HEK293 (cell line): ENCODE measurements at regions not wholly inside any gene's neighbourhood (a gene's known extent, or its start where the extent isn't known, plus 50 kb on each side); places are given as distances from the start of the nearest gene placed in this dataset.

Experiments
- GLI2 ChIP-seq: fragments of 450-650 bp; formaldehyde crosslinking; IDR thresholded peaks from 2 replicates; pipeline ENCODE4; 2017; ENCODE audit warnings: missing biosample characterization, missing genetic modification characterization, low read depth, borderline replicate concordance
- GLIS1 ChIP-seq: fragments of 450-650 bp; formaldehyde crosslinking; IDR thresholded peaks from 2 replicates; pipeline ENCODE4 v1.5.1; 2016; ENCODE audit warnings: missing biosample characterization, missing genetic modification characterization
- HIC1 ChIP-seq: fragments of 450-650 bp; formaldehyde crosslinking; IDR thresholded peaks from 2 replicates; pipeline ENCODE4 v1.5.1; 2016; ENCODE audit warnings: missing biosample characterization, missing genetic modification characterization
- KLF9 ChIP-seq: fragments of 450-650 bp; formaldehyde crosslinking; IDR thresholded peaks from 2 replicates; pipeline ENCODE4 v1.5.1; 2016; ENCODE audit warnings: missing biosample characterization, missing genetic modification characterization, low read depth
- PBX3 ChIP-seq: sonication (generic); formaldehyde crosslinking; IDR thresholded peaks from 2 replicates; pipeline ENCODE4 v1.8.1; 2022; ENCODE audit warnings: mild to moderate bottlenecking, moderate library complexity, missing genetic modification reagents
- REPIN1 ChIP-seq: fragments of 450-650 bp; formaldehyde crosslinking; IDR thresholded peaks from 2 replicates; pipeline ENCODE4 v1.5.1; 2017; ENCODE audit warnings: missing biosample characterization, missing genetic modification characterization, low read depth
- ZEB2 ChIP-seq: fragments of 450-650 bp; formaldehyde crosslinking; IDR thresholded peaks from 2 replicates; pipeline ENCODE4 v1.5.1; 2016; ENCODE audit warnings: missing biosample characterization, missing genetic modification characterization
- ZFP3 ChIP-seq: fragments of 450-650 bp; formaldehyde crosslinking; IDR thresholded peaks from 2 replicates; pipeline ENCODE4 v1.5.1; 2016; ENCODE audit warnings: low read depth, missing biosample characterization, missing genetic modification characterization
- ZNF112 ChIP-seq: fragments of 450-650 bp; formaldehyde crosslinking; IDR thresholded peaks from 2 replicates; pipeline ENCODE4 v1.5.0; 2017; ENCODE audit warnings: missing biosample characterization, missing genetic modification characterization
- ZNF169 ChIP-seq: fragments of 450-650 bp; formaldehyde crosslinking; IDR thresholded peaks from 2 replicates; pipeline ENCODE4 v1.5.1; 2016; ENCODE audit warnings: missing biosample characterization, missing genetic modification characterization
- ZNF174 ChIP-seq: fragments of 450-650 bp; formaldehyde crosslinking; IDR thresholded peaks from 2 replicates; pipeline ENCODE4 v1.5.0; 2017; ENCODE audit warnings: missing biosample characterization, mild to moderate bottlenecking, missing genetic modification characterization
- ZNF221 ChIP-seq: fragments of 450-650 bp; formaldehyde crosslinking; IDR thresholded peaks from 2 replicates; pipeline ENCODE4 v1.5.1; 2017; ENCODE audit warnings: missing biosample characterization, missing genetic modification characterization, borderline replicate concordance
- ZNF266 ChIP-seq: fragments of 450-650 bp; formaldehyde crosslinking; IDR thresholded peaks from 2 replicates; pipeline ENCODE4 v1.5.1; 2016; ENCODE audit warnings: missing biosample characterization, missing genetic modification characterization, low read depth
- ZNF292 ChIP-seq: fragments of 450-650 bp; formaldehyde crosslinking; IDR thresholded peaks from 2 replicates; pipeline ENCODE4 v1.5.1; 2016; ENCODE audit warnings: low read depth, missing biosample characterization, missing genetic modification characterization, borderline replicate concordance
- ZNF324 ChIP-seq: fragments of 450-650 bp; formaldehyde crosslinking; IDR thresholded peaks from 2 replicates; pipeline ENCODE4 v1.5.1; 2016; ENCODE audit warnings: missing biosample characterization, missing genetic modification characterization
- ZNF530 ChIP-seq: fragments of 450-650 bp; formaldehyde crosslinking; IDR thresholded peaks from 2 replicates; pipeline ENCODE4 v1.5.1; 2016; ENCODE audit warnings: low read depth, missing biosample characterization, missing genetic modification characterization
- ZNF548 ChIP-seq: fragments of 450-650 bp; formaldehyde crosslinking; IDR thresholded peaks from 2 replicates; pipeline ENCODE4 v1.5.1; 2016; ENCODE audit warnings: missing biosample characterization, missing genetic modification characterization
- ZNF580 ChIP-seq: fragments of 450-650 bp; formaldehyde crosslinking; IDR thresholded peaks from 2 replicates; pipeline ENCODE4 v1.5.1; 2016; ENCODE audit warnings: missing biosample characterization, missing genetic modification characterization
- ZNF639 ChIP-seq: fragments of 450-650 bp; formaldehyde crosslinking; IDR thresholded peaks from 2 replicates; pipeline ENCODE4 v1.5.1; 2016; ENCODE audit warnings: missing biosample characterization, missing genetic modification characterization
- ZNF654 ChIP-seq: fragments of 450-650 bp; formaldehyde crosslinking; IDR thresholded peaks from 2 replicates; pipeline ENCODE4 v1.5.1; 2016; ENCODE audit warnings: low read depth, missing biosample characterization, missing genetic modification characterization
- ZNF660 ChIP-seq: fragments of 450-650 bp; IDR thresholded peaks from 2 replicates; pipeline ENCODE4 v1.5.1; 2018; ENCODE audit warnings: missing biosample characterization, mild to moderate bottlenecking, missing genetic modification characterization
- ZNF664 ChIP-seq: fragments of 450-650 bp; formaldehyde crosslinking; IDR thresholded peaks from 2 replicates; pipeline ENCODE4 v1.5.1; 2016; ENCODE audit warnings: missing biosample characterization, missing genetic modification characterization
- ZNF701 ChIP-seq: fragments of 450-650 bp; formaldehyde crosslinking; IDR thresholded peaks from 2 replicates; pipeline ENCODE4 v1.5.1; 2016; ENCODE audit warnings: missing biosample characterization, missing genetic modification characterization
- ZNF785 ChIP-seq: fragments of 450-650 bp; formaldehyde crosslinking; IDR thresholded peaks from 2 replicates; pipeline ENCODE4 v1.5.1; 2016; ENCODE audit warnings: missing biosample characterization, missing genetic modification characterization
- ZSCAN16 ChIP-seq: fragments of 450-650 bp; formaldehyde crosslinking; IDR thresholded peaks from 2 replicates; pipeline ENCODE4 v1.5.1; 2016; ENCODE audit warnings: missing biosample characterization, missing genetic modification characterization
- TF ChIP-seq, protein P1 (sequence below): fragments of 450-650 bp; formaldehyde crosslinking; IDR thresholded peaks from 2 replicates; pipeline ENCODE4 v1.5.1; 2017; ENCODE audit warnings: missing biosample characterization, missing genetic modification characterization
- TF ChIP-seq, protein P2 (sequence below): fragments of 450-650 bp; formaldehyde crosslinking; IDR thresholded peaks from 2 replicates; pipeline ENCODE4 v1.5.1; 2016; ENCODE audit warnings: missing biosample characterization, missing genetic modification characterization
- TF ChIP-seq, protein P3 (sequence below): fragments of 450-650 bp; formaldehyde crosslinking; IDR thresholded peaks from 2 replicates; pipeline ENCODE4 v1.5.1; 2016; ENCODE audit warnings: missing biosample characterization, missing genetic modification characterization

- TF ChIP-seq, protein P1, sequence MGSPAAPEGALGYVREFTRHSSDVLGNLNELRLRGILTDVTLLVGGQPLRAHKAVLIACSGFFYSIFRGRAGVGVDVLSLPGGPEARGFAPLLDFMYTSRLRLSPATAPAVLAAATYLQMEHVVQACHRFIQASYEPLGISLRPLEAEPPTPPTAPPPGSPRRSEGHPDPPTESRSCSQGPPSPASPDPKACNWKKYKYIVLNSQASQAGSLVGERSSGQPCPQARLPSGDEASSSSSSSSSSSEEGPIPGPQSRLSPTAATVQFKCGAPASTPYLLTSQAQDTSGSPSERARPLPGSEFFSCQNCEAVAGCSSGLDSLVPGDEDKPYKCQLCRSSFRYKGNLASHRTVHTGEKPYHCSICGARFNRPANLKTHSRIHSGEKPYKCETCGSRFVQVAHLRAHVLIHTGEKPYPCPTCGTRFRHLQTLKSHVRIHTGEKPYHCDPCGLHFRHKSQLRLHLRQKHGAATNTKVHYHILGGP = peak; percentile 44; the same call in 1 of the 2 replicates
- TF ChIP-seq ZNF548 (tag by site-specific recombination) (no peak), ZNF266 (tag by site-specific recombination) (no peak), ZNF324 (tag by site-specific recombination) (peak; percentile 79; the same call in 1 of the 2 replicates), ZNF580 (tag by site-specific recombination) (peak; percentile 66; the same call in 1 of the 2 replicates), ZNF664 (tag by site-specific recombination) (no peak), GLI2 (tag by site-specific recombination) (no peak; the same call in 1 of the 2 replicates), ZNF112 (tag by site-specific recombination) (no peak), GLIS1 (tag by site-specific recombination) (peak; percentile 45; the same call in 1 of the 2 replicates), ZNF530 (tag by site-specific recombination) (no peak), ZFP3 (no peak), ZNF639 (tag by site-specific recombination) (peak; percentile 69), REPIN1 (no peak), ZNF785 (tag by site-specific recombination) (no peak), ZNF174 (tag by site-specific recombination) (no peak), ZNF169 (tag by site-specific recombination) (no peak), ZSCAN16 (tag by site-specific recombination) (no peak), HIC1 (tag by site-specific recombination) (no peak), PBX3 (CRISPR knock-in tag) (no peak), ZEB2 (tag by site-specific recombination) (peak; percentile 86), ZNF221 (tag by site-specific recombination) (no peak), ZNF660 (tag by site-specific recombination) (no peak), ZNF701 (no peak), ZNF654 (no peak; the same call in 1 of the 2 replicates), KLF9 (tag by site-specific recombination) (no peak), ZNF292 (tag by site-specific recombination) (no peak)
- TF ChIP-seq, protein P2, sequence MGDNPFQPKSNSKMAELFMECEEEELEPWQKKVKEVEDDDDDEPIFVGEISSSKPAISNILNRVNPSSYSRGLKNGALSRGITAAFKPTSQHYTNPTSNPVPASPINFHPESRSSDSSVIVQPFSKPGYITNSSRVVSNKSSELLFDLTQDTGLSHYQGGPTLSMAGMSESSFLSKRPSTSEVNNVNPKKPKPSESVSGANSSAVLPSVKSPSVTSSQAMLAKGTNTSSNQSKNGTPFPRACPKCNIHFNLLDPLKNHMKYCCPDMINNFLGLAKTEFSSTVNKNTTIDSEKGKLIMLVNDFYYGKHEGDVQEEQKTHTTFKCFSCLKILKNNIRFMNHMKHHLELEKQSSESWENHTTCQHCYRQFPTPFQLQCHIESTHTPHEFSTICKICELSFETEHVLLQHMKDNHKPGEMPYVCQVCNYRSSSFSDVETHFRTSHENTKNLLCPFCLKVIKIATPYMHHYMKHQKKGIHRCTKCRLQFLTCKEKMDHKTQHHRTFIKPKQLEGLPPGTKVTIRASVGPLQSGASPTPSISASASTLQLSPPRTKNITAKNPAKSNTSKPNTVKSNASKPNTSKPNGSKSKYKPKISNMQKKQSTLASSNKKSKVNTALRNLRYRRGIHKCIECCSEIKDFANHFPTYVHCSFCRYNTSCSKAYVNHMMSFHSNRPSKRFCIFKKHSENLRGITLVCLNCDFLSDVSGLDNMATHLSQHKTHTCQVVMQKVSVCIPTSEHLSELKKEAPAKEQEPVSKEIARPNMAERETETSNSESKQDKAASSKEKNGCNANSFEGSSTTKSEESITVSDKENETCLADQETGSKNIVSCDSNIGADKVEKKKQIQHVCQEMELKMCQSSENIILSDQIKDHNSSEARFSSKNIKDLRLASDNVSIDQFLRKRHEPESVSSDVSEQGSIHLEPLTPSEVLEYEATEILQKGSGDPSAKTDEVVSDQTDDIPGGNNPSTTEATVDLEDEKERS (tag by site-specific recombination) = no peak
- TF ChIP-seq, protein P3, sequence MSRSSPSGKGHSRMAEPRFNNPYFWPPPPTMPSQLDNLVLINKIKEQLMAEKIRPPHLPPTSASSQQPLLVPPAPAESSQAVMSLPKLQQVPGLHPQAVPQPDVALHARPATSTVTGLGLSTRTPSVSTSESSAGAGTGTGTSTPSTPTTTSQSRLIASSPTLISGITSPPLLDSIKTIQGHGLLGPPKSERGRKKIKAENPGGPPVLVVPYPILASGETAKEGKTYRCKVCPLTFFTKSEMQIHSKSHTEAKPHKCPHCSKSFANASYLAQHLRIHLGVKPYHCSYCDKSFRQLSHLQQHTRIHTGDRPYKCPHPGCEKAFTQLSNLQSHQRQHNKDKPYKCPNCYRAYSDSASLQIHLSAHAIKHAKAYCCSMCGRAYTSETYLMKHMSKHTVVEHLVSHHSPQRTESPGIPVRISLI (tag by site-specific recombination) = no peak
Measured at GRCh38 chr3:73236867-73237266, 175.4 kb downstream of the EBLN2 start (continued).
